Sigmoid colon (tissue), 4 donors: ENCODE measurements at regions not wholly inside any gene's neighbourhood (a gene's known extent, or its start where the extent isn't known, plus 50 kb on each side); places are given as distances from the start of the nearest gene placed in this dataset.

ENCODE experiments used
- EP300 ChIP-seq, 4 donors: sonication (generic); formaldehyde crosslinking; IDR thresholded peaks; one replicate each; pipeline ENCODE4 v1.6.1; 2017; ENCODE audit warnings: antibody characterized with exemption in 4 of 4
- POLR2A ChIP-seq, 2 donors: fragments of 450-650 bp; IDR thresholded peaks; one replicate each; pipeline ENCODE4 v1.6.1; 2016; ENCODE audit warnings: antibody characterized with exemption in 2 of 2, mild to moderate bottlenecking in 2 of 2, moderate library complexity in 2 of 2
- POLR2AphosphoS5 ChIP-seq, 4 donors: sonication (generic); formaldehyde crosslinking; IDR thresholded peaks; one replicate each; pipeline ENCODE4 v1.6.1; 2017; ENCODE audit warnings: antibody characterized with exemption in 4 of 4
- TF ChIP-seq, protein P1 (sequence below), 4 experiments: fragments of 450-650 bp in 3 of 4; fragments of 200-600 bp in 1 of 4; IDR thresholded peaks; one replicate each; pipeline ENCODE4 v1.5.1; 2016 to 2019; ENCODE audit warnings: antibody characterized with exemption in 4 of 4, mild to moderate bottlenecking in 3 of 4, moderate library complexity in 2 of 4

DNA sequence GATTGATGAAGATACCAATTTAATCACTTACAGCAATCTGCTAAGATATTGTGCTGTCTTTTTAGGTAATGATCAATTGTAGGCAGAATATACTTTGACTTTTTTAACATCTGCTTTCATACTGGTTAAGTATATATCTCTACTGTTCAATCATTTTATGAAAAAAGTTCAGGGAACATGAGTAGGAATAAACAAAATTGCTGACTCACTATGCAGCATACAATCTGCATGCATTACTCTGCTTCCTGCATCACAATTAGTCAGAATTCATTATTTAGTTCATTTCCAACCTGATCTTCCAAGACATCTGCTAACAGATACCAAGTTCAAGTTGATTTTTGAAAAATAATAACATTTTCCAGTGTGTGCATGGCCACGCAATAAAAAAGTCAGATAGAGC, 1430.4 kb upstream of the LRRTM1 start:
- TF ChIP-seq, protein P1, sequence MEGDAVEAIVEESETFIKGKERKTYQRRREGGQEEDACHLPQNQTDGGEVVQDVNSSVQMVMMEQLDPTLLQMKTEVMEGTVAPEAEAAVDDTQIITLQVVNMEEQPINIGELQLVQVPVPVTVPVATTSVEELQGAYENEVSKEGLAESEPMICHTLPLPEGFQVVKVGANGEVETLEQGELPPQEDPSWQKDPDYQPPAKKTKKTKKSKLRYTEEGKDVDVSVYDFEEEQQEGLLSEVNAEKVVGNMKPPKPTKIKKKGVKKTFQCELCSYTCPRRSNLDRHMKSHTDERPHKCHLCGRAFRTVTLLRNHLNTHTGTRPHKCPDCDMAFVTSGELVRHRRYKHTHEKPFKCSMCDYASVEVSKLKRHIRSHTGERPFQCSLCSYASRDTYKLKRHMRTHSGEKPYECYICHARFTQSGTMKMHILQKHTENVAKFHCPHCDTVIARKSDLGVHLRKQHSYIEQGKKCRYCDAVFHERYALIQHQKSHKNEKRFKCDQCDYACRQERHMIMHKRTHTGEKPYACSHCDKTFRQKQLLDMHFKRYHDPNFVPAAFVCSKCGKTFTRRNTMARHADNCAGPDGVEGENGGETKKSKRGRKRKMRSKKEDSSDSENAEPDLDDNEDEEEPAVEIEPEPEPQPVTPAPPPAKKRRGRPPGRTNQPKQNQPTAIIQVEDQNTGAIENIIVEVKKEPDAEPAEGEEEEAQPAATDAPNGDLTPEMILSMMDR (IDR thresholded peaks at IDR 0.05), result no peak
- TF ChIP-seq POLR2A (IDR thresholded peaks at IDR 0.05) (no peak), EP300 (IDR thresholded peaks at IDR 0.05) (no peak), POLR2AphosphoS5 (IDR thresholded peaks at IDR 0.05) (no peak)
